AG04450 (cell line): ENCODE measurements at regions not wholly inside any gene's neighbourhood (a gene's known extent, or its start where the extent isn't known, plus 50 kb on each side); places are given as distances from the start of the nearest gene placed in this dataset.
"Not testable (repeated sequence)": the region's sequence is repeated elsewhere in the genome, so short reads cannot be mapped to it uniquely, and the experiment has no call there.

Experiments used
- CTCF ChIA-PET: fragments of 300-600, 350-600 bp; formaldehyde crosslinking; extraction: SDS; loops from one replicate; lab custom pipeline; 2022; ENCODE audit warnings: antibody characterized with exemption, inconsistent platforms; lab: Charles Lee
- POLR2A ChIA-PET: fragments of 350-600 bp; formaldehyde crosslinking; extraction: SDS; loops from one replicate; lab custom pipeline; 2021; ENCODE audit warnings: antibody characterized with exemption, inconsistent platforms; lab: Yijun Ruan, JAX
- DNase-seq: peaks from one replicate; pipeline ENCODE4 v3.0.0-alpha.2; 2011; ENCODE audit warnings: low read depth, low spot score
- H3K27ac ChIP-seq: one replicate; pipeline ENCODE4 v1.5.1; 2012; ENCODE audit warnings: low read depth, low read length, control low read depth
- H3K27me3 ChIP-seq: one replicate; pipeline ENCODE4 v1.6.0; 2012; ENCODE audit warnings: low read length; ENCODE audit not compliant: control insufficient read depth, insufficient read depth
- H3K4me3 ChIP-seq: 2 replicates; pipeline ENCODE4 v1.5.1; 2011; ENCODE audit warnings: mild to moderate bottlenecking, low read depth, low read length, control low read depth
- H3K9me3 ChIP-seq: 2 replicates; pipeline ENCODE4 v1.5.1; 2012; ENCODE audit warnings: low read length; ENCODE audit not compliant: control insufficient read depth, insufficient read depth
- CTCF ChIP-seq: IDR thresholded peaks from 2 replicates; pipeline ENCODE4 v1.5.1; 2011; ENCODE audit warnings: low read depth, low read length, control low read depth, inconsistent platforms

- no peak overlapping the region for H3K4me3 ChIP-seq
- DNase-seq, result no peak
- peaks cover 40% of the 10 kb centered on the region for H3K9me3 ChIP-seq
- no peaks in the 10 kb centered on the region for H3K27me3 ChIP-seq
- H3K27ac ChIP-seq, result no peak overlapping the region
- ChIA-PET POLR2A (no interaction called here), CTCF (no interaction called here)
- TF ChIP-seq CTCF, result no peak
These were observed 89.1 kb upstream of the SHISA6 start for GRCh38 chr17:11151818-11152425.

- H3K27me3 ChIP-seq, CTCF ChIA-PET, POLR2A ChIA-PET, H3K27ac ChIP-seq, DNase-seq, H3K4me3 ChIP-seq: not testable (repeated sequence)
- H3K9me3 ChIP-seq, result peaks cover 41% of the 10 kb centered on the region
These were observed 90.0 kb upstream of the SHISA6 start for GRCh38 chr17:11150906-11151511.

DNA sequence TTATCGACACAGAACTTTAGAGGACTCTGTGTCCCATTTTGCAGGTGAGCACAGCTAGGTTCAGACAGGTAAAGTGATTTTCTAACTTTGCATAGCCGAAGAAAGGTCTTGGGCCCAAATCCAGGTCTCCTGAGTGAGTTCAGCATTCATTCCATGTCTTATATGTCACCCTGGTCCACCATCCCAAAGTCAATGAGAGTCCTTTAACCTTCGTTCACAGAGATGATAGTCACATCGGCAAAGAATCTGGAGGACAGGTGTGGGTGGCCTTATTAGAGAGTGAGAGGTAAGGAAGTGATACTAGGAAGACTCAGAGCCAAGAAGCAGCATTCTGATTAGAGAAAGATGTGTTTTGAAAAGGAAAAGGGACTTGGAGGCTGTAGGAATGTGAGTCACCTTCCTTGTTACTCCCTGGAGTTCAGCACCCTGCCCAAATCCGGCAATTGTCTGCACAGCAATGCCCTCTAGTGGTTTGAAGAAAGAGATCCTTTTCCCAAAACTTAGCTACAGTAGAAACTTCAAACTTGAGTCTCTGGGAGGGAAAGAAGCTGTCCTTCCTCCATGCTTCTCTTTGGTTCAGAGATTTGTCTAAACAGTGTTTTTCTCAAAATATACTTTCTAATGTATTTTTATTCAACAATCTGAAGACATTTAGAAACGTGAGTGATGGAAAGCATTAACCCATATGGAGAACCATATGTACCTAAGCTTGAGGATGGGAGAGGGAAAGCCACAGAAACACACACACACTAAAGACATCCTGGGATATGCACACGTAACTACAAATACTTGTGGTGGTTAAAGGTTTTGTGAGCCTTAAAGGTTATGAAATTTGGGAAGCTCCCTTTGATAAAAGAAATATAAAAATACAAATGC is 96.4 kb upstream of the SHISA6 start:
- DNase-seq, result no peak

DNA sequence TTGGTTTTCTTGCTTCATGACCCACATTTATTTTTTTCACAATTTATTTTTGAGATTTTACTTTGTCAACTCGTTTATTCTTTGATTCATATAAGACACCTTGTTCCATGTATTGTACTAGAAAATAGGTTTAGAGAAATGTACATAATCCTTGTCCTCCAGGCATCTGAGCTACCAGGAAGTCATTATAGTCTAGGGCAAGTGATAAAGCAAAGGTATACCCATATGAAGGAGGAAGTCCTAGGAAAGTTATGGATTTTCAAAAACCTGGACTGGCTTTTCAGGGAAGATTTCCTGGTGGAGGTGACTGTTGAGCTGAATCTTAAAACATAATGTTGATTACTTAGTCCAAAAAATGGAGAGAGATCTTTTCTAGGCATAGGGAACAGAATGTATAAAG is 98.8 kb upstream of the SHISA6 start:
- TF ChIP-seq CTCF, result no peak
- no peaks in the 10 kb centered on the region for H3K27me3 ChIP-seq
- POLR2A ChIA-PET, result interaction anchor here (0.5 kb wide), 1 partner anchor 810 kb away, joined by 3 read pairs; no protein-coding TSS in a partner anchor
- no peak for DNase-seq
- no peak overlapping the region for H3K4me3 ChIP-seq
- peaks cover 12% of the 10 kb centered on the region; the same call in 1 of the 2 replicates for H3K9me3 ChIP-seq
- CTCF ChIA-PET, result no interaction called here
- H3K27ac ChIP-seq, result no peak overlapping the region

More for the DNA sequence above, 96.4 kb upstream of the SHISA6 start:
- no peak for TF ChIP-seq CTCF
- Histone ChIP-seq H3K27me3 (no peaks in the 10 kb centered on the region), H3K4me3 (no peak overlapping the region), H3K27ac (no peak overlapping the region), H3K9me3 (peaks cover 23% of the 10 kb centered on the region)
- ChIA-PET POLR2A (no interaction called here), CTCF (interaction anchor here (0.9 to 1.0 kb wide), 2 partner anchors 498 to 843 kb away, joined by 3 to 4 read pairs; no protein-coding TSS in a partner anchor)

DNA sequence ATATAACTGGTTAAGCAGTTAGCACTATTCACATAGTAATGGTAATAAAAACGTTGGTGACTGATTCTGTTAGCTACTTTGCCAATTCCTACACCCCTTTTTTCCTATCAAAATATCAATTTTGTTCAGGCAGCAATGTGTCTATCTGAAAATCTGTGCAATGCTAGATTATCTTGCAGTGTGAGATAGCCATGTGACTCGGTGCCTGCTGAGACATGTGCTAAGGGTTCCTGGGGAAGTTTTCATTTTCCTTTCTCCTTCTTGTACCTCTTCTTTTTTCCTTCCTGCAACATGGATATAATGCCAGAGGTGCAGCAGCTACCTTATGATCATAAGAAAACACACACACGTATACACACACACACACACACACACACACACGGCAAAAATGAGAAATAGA is 100.5 kb upstream of the SHISA6 start:
- H3K27ac ChIP-seq, result no peak overlapping the region
- H3K4me3 ChIP-seq, result no peak overlapping the region
- DNase-seq, result no peak
- POLR2A ChIA-PET, result no interaction called here
- TF ChIP-seq CTCF, result no peak
- H3K27me3 ChIP-seq, result no peaks in the 10 kb centered on the region
- peaks cover 2% of the 10 kb centered on the region; the same call in 1 of the 2 replicates for H3K9me3 ChIP-seq
- CTCF ChIA-PET, result no interaction called here
